CD4-positive, alpha-beta T cell treated with Interleukin-6 for 4 hours (primary cell): ENCODE measurements at regions not wholly inside any gene's neighbourhood (a gene's known extent, or its start where the extent isn't known, plus 50 kb on each side); places are given as distances from the start of the nearest gene placed in this dataset.

Experiments used
- DNase-seq: peaks from one replicate; pipeline ENCODE4 v3.0.0-alpha.2; 2020; ENCODE audit warnings: mixed read lengths

DNA sequence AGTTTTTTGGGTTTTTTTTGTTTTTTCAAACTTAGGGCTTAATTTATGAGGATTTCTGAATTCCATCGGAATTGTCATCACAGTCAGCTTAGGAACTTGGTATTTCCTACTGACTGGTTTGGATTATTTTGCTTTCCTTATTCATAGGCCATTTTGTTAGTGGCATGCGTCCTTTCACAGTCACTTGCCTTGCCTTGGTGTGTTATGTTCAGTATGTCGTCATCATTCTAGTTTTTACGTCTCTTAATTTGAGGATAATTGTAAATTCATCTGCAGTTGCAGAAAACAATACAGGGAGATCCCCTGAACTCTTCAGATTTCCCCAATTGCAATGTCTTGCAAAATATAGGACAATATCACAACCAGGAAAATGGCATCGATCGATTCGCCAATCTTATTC lies 485.3 kb downstream of the CBLN2 start:
- DNase-seq = no peak

DNA sequence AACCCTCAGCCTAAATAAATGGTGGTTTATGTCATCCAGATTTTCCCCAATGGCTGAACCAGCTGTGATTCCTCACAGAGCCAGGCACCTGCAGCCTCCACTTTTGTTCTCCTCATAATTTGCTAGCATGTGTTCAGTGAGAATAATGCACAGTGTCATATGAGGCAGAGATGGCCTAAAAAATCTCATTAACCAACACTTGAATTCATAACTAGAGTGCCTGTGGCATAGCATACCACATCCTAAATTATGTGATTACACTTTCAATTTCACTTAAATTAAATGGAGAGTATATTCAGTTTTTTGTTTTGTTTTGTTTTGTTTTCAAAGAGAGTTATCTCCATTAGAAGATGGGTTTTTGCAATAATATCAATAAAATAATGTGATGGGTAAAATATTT lies 488.0 kb downstream of the CBLN2 start:
- no peak for DNase-seq

DNA sequence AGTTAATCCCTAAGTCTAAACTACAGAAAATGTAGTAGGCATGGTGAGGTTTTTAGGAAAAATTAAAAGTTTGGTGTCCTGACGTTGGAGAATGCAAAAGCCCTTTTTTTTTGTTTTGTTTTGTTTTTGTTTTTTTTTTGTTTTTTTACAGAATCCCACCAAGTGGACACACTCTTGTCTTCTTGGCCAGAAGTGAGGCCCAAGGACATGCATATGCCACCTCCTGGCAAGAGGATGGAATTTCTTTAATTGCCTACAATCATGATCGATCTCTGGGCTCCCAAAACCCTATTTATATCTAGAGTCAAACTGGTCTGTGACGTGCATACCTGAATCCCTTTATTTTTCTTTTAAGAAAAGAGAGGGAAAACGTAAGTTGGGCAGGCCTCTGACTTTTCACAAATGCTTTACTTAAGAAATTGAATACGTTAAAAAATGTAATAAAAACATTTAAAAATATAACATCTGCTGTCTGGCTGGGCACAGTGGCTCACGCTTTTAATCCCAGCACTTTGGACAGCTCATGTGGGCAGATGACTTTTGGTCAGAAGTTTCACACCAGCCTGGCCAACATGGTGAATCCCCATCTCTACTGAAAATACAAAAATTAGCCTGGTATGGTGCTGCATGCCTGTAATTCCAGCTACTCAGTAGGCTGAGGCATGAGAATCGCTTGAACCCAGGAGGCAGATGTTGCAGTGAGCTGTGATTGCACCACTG lies 502.7 kb downstream of the CBLN2 start:
- no peak for DNase-seq

DNA sequence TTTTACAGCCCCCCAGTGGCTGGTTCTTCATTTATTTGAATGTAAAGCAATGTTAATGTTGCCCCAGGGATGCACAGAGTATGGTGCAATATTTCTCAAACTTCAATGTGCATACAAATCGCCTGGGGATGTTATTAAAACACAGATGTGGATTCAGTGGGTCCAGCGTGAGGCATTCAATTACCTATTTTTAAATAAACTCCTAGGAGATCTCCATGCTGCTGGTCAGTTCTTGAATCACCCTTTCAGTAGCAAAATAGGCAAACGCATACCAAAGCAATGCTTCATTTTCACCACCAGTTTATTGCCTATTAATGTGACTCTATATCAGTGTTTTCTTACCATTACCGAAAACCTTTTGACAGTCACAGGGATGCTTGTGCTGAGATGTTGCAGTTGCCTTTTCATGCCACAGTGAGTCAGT lies 530.7 kb downstream of the CBLN2 start:
- no peak for DNase-seq

DNA sequence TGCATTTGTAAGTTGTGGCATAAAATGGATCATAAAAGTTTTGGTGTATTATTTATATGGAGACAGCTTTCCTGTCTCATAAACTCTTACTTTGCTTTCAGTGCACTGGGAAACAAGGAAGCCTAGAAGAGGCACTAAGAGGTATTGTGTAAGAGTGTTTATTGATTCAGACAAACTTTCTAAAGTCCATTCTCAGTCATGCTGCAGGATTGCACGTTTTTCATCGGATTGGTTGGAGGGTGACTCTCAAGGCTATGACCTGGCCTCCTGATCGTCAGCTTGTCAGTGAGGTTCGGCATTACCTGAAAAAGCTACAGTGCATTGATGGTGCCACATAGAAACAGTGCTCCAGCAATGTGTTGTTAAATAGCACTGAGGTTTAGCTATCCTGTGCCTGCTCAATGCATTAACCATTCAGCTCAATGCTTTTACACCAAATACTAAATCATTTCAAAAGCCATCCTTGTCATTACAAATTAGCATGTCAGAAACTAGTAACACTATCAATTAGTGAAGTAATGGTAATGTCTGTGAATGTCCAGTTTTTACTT lies 545.5 kb downstream of the CBLN2 start:
- DNase-seq = no peak

DNA sequence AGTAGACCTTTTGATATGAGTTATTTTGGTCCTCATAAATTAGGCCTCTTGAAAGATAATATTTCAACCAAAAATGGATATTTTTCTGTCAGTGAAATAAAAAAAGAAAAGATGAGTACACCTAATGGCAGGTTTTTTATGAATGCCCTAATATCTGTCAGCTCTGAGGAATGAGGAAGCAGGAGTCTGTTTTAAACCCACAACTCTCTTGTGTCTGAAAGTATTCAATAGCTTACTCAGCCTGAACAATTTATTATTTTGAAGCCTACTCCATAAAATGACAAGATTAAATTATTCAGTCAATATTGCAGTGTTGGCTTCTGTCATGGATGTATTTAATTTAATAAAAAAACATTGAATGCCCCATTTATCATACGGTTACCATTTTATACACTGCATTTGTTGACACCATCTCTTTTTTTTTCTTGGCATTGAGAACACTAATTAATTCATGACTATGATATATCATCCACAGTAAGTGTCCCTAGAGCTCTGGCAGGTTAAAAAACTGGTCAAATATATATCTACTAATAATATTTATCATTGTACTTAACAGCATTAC lies 548.2 kb downstream of the CBLN2 start:
- no peak for DNase-seq

DNA sequence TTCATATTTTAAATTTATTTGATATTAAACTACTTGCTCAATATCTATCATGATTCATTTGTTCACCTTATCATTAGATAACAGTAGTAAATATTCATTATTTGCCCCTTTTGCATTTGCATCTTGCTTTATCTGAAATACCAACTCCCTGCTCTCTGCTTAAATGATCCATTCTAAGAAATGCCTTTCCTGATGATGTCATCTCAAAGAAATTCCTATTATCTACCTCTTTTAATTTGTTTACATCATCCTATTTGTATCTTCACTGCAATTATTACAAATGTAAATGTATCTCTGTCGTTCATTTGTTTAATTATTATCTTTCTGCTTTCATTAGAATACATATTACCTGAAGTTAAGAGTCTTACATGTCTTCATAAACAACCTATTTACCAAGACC lies 549.9 kb downstream of the CBLN2 start:
- DNase-seq = no peak

DNA sequence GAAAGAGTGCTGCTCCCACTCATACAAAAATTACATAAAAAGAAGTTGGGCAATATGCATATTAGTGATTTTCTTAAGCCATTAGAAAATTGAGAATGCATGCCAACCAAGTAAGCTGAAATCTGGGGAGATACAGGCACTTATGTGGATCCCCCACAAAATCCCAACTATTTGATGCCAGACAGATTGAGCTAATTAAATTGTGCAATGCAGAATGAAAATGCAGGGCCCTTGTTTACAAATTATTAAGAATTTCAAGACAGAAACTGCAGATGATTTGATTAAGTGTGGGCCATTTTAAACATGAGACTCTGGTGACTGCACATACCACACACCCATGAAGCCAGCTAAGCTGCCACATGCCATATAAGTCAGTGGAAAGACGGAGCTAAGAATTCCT lies 554.5 kb downstream of the CBLN2 start:
- no peak for DNase-seq

DNA sequence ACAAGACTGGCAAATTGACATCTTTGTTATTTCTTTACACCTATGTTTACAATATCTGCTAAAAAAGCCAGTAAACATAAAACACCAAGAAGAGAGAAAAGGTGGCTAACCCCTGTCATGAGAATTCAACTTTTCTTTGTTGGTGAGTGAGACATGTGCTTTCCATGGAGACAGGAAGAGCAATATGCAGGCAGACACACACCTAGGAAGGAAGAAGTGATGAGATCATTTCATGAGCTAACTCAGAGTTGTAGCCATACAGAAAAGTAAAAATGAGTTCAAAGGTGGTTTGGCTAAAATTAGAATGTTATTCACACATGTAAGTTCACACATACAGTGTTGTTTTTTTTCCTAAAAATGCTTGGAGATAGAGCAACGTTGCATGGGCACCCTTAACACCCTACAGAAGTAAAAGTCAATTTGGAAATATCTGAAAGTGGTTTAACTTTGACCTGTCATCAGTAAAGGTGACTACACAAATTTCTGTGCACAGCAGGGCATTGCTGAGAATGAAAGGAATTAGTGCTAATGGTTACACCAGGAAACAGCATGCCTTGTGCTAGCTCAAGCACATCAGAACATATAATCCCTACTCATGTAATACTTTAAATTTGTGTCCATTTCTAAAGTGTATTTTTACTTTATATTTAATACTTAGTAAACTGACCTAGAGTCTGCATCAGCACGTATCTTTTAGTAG lies 557.6 kb downstream of the CBLN2 start:
- no peak for DNase-seq

DNA sequence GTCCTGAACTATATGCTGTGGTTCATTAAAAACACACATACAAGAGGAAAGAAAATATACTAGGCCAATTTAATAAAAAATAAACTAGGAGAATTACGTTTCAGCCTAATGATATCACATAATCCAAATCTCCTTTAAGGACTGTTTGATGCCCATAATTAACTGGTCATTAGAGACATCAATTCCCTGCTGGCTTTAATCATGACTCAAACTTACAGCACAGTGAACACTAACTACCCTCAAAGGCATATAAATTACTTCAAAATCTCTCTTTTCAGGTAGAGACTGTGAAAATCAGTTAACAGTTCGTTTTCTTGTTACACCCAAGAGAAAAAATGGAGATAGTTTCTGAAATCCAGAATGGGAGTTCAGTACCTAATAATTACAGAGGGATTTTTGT lies 567.4 kb downstream of the CBLN2 start:
- DNase-seq = no peak

DNA sequence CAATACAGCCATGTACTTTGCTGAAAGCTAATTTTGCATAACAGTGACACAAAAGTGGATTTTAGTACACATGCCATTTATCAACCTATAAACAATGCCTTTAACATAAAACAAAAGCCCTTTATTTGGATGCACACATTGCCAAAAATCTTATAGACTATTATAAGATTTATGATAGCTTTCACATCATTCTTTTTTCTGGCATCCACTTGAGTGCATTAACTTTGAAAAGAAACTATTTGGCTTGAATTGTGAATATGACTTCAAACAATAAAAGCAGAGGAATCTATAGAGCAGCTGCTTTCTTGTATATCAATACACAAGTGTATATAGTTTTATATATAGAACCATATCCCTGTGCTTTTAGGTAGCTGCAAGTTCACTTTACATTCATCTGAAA lies 577.4 kb downstream of the CBLN2 start:
- no peak for DNase-seq

DNA sequence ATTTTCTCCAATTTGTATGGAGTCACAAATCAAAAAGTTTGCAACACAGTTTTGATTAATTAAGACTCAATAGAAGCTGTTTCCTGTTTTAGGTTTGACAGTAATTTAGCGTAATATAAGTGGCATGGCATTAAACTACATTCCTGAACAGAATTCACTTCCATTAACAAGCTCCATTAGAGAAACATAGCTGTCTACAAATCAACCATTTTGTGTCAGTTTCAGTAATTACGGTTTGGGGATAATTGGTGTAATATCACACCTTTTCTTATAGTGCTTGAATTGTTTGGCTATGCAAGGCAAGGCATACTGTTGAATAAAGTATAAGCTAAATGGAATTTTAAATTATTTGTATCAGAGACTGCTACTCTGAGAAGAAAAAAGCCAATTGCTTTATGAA lies 585.5 kb downstream of the CBLN2 start:
- no peak for DNase-seq

DNA sequence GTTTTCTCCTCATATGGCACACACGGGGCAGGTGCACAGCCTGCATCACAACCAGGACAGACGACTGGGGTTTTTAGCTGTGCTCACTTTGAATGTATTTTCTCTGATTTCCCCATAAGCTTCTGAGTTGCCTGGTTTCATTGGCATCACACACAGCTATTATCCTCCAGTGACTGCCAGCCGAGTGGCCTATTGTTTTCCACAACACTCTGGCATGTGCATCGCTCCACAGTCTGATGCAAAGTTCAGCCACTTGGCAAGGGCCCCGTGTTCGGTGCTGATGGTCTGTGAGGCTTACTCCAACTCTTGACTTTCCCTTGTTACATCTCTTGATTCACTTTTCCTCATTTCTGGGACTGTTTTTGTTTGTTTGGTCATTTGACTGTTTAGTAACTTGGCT lies 593.1 kb downstream of the CBLN2 start:
- no peak for DNase-seq

DNA sequence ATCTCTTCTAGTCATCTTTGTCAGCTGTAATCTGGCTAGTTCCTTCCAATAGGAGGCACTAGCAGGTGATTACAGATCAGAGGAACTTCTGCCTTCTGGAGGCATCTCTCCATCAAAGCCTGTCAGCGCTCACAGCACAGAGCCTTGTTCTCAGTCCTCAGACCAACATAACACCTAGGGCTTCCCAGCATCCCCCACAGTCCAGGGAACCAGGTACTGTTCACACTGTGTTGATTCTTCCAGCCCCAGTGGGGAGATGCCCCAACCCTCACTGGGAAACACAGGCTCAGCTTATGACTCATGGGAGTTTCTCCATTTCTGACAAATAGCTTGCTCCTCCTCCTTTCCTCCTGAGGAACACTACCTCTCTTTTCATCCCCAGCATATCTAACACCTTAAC lies 601.7 kb downstream of the CBLN2 start:
- DNase-seq = no peak

DNA sequence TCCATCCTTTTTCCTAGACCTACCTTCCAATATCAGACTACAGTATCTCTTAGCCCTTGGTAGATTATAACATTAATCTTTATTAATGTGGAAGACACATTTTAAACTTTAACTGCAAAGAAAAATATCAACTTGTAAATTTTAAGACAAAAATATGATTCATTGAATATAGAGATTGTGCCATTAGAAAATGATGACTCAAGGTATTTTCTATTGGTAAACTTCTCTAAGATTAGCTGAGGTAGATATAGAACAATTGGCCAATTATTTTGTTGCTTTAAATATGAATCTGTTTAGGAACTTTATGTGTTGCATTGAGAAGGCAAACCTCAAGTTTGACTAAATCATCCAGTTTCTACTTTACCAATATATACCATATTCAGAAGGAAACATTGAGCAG lies 604.7 kb downstream of the CBLN2 start:
- DNase-seq = no peak

DNA sequence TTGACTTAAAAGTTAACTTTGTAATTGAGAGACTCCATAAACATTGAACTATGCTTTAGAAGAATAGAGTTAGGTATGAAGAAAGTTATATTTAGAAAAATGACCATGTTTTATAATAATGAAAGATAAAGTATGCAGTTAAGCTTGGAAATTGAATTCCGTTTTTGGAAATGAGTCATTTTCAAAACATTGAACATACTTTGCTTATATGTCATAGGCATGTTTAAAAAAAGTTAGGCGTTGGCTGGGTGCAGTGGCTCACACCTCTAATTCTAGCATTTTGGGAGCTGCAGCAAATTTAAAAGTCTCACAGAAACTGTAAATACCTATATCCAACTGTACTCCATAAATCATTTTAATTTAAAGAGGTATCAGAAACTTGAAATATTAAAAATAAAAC lies 607.4 kb downstream of the CBLN2 start:
- no peak for DNase-seq

DNA sequence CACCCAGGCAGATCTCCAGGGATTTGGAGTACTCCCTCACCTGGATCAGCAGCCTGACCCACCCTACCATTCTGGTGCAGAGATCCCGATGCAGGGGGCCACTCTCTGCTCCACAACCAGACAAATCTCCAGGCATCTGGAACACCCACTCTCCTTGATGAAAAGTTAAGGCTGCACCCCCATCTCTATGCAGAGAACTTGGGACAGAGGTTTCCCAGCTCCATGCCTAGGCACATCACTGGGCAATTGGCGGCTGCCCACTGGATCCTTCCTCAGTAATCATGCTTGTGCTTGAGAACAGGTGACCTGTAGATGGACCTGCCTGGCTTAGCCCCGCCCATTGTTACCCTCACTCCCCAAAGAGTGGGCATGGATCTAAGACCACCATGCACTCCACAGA lies 624.9 kb downstream of the CBLN2 start:
- no peak for DNase-seq

DNA sequence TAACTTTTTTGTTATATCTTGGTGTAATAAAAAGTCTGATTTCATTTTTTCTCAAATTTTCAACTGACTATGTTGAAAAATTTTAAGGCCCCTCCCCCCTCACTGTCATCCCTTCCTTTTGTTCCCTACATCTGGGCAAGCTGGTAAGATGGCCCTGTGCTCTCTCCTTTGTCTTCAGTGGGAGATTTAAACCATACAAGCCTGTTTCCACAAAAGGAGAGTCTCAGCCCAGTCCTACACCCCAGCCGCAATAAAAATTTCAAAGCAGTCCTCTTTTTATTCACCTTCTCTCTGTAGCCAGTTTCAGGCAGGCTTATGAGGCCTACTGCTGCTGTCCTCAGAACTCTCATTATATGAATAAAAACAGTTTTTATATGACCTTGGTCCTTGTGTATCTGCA lies 630.5 kb downstream of the CBLN2 start:
- no peak for DNase-seq

DNA sequence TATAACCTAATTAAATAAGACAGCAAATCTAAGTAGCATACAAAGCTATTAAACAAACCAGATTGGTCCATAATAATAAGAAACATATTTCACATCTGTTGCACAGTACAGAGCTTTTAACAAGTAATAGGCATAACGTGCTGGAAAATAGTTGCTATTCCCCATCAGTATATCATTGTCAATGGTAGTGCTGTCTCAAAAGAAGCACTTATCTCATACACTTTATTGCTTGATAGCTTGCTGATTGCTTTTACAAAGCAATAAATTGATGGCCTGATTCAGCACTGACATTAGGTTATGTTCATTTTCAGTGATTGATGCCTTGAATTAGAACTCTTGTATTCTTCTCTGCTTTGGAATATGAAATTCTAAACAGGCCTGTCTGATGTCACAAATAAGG lies 641.7 kb downstream of the CBLN2 start:
- DNase-seq = no peak

DNA sequence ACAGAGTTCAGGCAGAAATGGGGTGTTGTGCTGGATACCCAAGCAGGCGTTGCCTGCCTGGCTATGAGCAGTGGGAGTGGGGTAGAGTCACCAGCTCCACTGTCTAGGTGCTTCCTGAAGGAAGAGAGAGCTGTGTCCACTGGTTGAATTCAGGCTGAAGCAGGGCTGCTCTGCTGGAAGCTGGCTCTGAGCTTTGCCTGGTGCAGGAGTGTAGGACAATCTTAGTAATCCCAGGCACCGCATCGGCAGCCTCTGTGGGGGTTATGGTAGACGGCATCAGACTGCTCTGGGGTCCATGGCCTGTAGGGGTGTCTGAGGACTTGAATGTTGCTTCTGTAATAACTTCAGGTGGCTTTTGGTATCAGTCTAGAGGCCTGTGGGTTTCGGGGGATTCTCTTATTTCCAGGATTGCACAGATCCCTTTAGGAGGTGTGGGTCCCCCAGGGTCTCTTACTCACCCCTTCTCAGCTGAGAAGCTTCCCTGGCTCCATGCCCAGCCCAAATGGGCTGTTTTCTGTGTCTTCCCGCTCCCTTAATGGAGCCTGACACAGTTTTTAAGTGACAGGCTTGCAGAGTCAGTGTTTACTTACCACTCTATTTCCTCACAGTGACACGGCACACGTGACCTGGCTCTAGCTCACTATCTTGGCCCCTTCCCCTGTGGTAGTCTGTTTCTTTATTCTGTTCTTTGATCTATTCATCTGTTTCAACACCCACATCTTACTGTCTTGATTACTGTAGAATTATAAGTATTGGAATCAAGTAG lies 644.3 kb downstream of the CBLN2 start:
- no peak for DNase-seq

DNA sequence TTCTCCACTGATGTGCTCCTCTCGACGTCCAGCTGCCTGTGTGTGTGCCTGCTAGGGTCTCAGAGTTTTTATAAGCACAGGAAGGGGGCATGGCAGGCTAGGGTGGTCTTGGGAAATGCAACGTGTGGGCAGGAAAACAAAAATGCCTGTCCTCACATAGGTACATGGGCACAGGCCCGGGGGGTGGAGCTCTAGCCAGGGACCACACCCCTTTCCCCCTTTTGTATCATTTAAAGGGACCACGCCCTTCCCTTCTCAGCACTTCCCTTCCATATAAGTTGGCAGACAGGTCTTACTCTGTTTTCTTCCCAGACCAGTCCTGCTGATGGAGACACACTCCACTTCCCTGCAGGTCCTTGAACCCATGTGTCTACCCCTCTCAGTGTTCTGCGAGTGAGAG lies 645.0 kb downstream of the CBLN2 start:
- DNase-seq = no peak

DNA sequence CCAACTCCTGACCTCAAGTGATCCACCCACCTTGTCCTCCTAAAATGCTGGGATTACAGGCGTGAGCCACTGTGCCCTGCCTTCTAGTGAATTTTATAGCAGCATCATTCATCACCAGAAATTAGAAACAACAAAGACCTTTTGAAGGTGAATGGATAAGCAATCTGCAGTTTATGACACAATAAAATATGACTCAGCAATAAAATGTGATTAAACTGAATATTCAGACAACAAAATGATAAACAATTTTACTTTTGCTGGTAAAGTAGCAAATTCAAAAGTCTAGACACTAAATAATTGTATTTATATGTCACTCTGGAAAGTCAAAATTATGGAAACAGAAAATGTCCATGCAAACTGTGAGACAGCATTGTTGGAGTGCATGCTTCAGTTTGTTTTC lies 656.6 kb downstream of the CBLN2 start:
- DNase-seq = no peak

DNA sequence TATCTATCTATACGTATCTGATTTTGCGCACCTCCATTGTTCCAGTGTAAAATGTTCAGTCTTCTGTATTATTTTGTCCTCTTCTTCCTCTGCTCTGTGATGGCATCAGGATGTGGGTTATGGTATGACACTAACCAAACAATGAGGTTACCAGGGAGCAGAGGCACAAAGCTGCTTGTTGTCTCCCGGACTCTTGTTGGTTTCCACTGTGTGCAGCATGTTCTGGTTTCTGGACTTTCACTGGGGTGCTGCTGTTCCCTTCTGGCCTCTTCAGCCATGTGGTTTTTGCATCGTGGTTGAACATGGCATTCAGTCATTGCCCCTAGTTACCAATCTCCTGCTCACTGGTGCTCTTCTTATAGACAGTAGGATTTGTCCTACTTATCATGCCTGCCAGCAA lies 665.9 kb downstream of the CBLN2 start:
- DNase-seq = no peak

DNA sequence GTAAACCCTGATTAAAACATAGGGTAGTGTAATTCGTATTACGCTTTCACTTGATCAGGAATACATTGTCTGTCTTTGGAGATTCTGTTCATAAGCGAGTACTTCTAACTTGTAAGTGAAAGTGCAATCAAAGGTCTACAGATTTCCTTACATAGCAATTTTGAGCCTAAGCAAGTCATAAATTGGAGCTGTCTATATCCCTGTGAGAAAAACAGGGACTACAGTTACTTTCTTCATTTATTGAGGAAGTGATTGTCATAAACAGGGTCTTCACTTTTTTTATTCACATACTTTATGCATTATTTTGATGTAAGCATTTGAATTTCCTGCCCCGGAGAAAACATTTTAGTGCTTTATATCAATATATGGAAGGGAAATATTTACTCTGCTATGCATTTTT lies 670.4 kb downstream of the CBLN2 start:
- no peak for DNase-seq
